Transverse colon (tissue), 4 donors: ENCODE measurements at regions not wholly inside any gene's neighbourhood (a gene's known extent, or its start where the extent isn't known, plus 50 kb on each side); places are given as distances from the start of the nearest gene placed in this dataset.

Source experiments
- DNase-seq: peaks from one replicate; pipeline ENCODE4 v3.0.0-alpha.2; 2019
- H3K27ac ChIP-seq, 4 donors: fragments of 200-600 bp; sonication (generic); 2 replicates each; pipeline ENCODE4 v1.5.1; 2016 to 2018; ENCODE audit warnings: inconsistent platforms in 4 of 4
- H3K27me3 ChIP-seq: fragments of 200-600 bp; sonication (generic); 2 replicates; pipeline ENCODE4 v1.5.1; 2017; ENCODE audit warnings: inconsistent platforms
- H3K36me3 ChIP-seq, 4 donors: fragments of 200-600 bp; sonication (generic); 2 replicates each; pipeline ENCODE4 v1.5.1; 2017 to 2019; ENCODE audit warnings: inconsistent platforms in 4 of 4
- H3K4me1 ChIP-seq, 4 donors: fragments of 200-600 bp; sonication (generic); 2 replicates each; pipeline ENCODE4 v1.5.1; 2017 to 2020; ENCODE audit warnings: inconsistent platforms in 4 of 4
- H3K4me3 ChIP-seq, 4 donors: fragments of 200-600 bp; sonication (generic); 1 replicate in 1 of 4; 2 replicates in 3 of 4; pipeline versions ENCODE4 v1.5.1 to v1.6.1; 2017 to 2019; ENCODE audit warnings: inconsistent platforms in 4 of 4
- H3K9me3 ChIP-seq, 2 donors: fragments of 200-600 bp; sonication (generic); 2 replicates each; pipeline ENCODE4 v1.5.1; 2017 to 2019; ENCODE audit warnings: inconsistent platforms in 2 of 2
- EP300 ChIP-seq: sonication (generic); formaldehyde crosslinking; IDR thresholded peaks from one replicate; pipeline ENCODE4 v1.6.1; 2017; ENCODE audit warnings: antibody characterized with exemption, low read depth
- POLR2A ChIP-seq: fragments of 450-650 bp; IDR thresholded peaks from one replicate; pipeline ENCODE4 v1.6.1; 2016; ENCODE audit warnings: antibody characterized with exemption, mild to moderate bottlenecking, moderate library complexity
- POLR2AphosphoS5 ChIP-seq, 3 donors: sonication (generic); formaldehyde crosslinking; IDR thresholded peaks; one replicate each; pipeline ENCODE4 v1.6.1; 2016; ENCODE audit warnings: antibody characterized with exemption in 3 of 3
- WGBS, 2 donors: methylation state at CpG; one replicate each; pipeline ENCODE4 v1.1.5; 2018; ENCODE audit warnings: low coverage in 1 of 2; 5-methylcytosine and 5-hydroxymethylcytosine counted together
- in situ Hi-C, 4 donors: fragments of 200-750 bp; cut with MboI; loops; one replicate each; pipeline versions ENCODE4 v1.15.0 to v1.15.1; 2017; ENCODE audit warnings: low sequenced_read_pairs in 3 of 4, low pct_ligation_motif_present in 1 of 4, low pct_unique_long_range_greater_than_20kb in 1 of 4
- intact Hi-C: fragments of 100-400 bp; cut with DNase I; formaldehyde crosslinking; loops from one replicate; pipeline ENCODE4 v1.15.1; 2023; ENCODE audit warnings: low total_unique reads
- TF ChIP-seq, protein P1 (sequence below), 5 experiments: fragments of 200-600 bp in 3 of 5; fragments of 450-650 bp in 2 of 5; sonication (generic) in 3 of 5; IDR thresholded peaks; 1 replicate in 2 of 5; 2 replicates in 3 of 5; pipeline ENCODE4 v1.5.1; 2016 to 2017; ENCODE audit warnings: antibody characterized with exemption in 5 of 5, inconsistent platforms in 3 of 5, mild to moderate bottlenecking in 2 of 5, moderate library complexity in 1 of 5

DNA sequence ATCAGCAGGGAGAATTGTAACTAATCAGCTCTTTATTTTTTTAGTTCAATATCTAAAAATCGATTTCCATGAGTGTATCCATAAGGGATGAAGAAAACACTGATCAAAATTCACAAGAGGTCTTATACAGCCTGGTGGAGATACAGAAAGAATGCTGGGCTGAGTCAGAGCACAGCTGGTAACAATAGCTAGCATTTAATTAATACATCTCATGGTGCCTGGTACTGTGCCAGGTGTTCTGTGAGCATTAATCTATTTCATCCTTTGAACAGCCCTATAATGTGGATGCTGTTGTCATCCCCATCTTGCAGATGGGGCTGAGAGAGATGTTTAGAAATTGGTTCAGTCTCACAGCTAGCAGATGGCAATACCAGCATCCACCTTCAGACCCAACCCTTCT is 250.9 kb upstream of the RPS6KA3 start:
- Histone ChIP-seq H3K4me3 (no peak overlapping the region), H3K27ac (peak overlapping the region in 2 of 4 donors; percentile 65 to 73), H3K36me3 (no peaks in the 10 kb centered on the region), H3K4me1 (peaks cover 0 to 5% (median 0%) of the 10 kb centered on the region in 4 donors), H3K27me3 (no peaks in the 10 kb centered on the region), H3K9me3 (no peaks in the 10 kb centered on the region)
- in situ Hi-C loops (no loop called here), intact Hi-C loops (no loop called here)
- WGBS, 2 donors = 42% methylated on average over 1 of the region's 1 CpG; no CpG with 5 or more reads in 1 of the 2 donors
- no peak for TF ChIP-seq EP300
- TF ChIP-seq, protein P1, sequence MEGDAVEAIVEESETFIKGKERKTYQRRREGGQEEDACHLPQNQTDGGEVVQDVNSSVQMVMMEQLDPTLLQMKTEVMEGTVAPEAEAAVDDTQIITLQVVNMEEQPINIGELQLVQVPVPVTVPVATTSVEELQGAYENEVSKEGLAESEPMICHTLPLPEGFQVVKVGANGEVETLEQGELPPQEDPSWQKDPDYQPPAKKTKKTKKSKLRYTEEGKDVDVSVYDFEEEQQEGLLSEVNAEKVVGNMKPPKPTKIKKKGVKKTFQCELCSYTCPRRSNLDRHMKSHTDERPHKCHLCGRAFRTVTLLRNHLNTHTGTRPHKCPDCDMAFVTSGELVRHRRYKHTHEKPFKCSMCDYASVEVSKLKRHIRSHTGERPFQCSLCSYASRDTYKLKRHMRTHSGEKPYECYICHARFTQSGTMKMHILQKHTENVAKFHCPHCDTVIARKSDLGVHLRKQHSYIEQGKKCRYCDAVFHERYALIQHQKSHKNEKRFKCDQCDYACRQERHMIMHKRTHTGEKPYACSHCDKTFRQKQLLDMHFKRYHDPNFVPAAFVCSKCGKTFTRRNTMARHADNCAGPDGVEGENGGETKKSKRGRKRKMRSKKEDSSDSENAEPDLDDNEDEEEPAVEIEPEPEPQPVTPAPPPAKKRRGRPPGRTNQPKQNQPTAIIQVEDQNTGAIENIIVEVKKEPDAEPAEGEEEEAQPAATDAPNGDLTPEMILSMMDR (IDR thresholded peaks at IDR 0.05) = no peak
- TF ChIP-seq POLR2A = no peak
- no peak for TF ChIP-seq POLR2AphosphoS5 (IDR thresholded peaks at IDR 0.05)
- no peak for DNase-seq

DNA sequence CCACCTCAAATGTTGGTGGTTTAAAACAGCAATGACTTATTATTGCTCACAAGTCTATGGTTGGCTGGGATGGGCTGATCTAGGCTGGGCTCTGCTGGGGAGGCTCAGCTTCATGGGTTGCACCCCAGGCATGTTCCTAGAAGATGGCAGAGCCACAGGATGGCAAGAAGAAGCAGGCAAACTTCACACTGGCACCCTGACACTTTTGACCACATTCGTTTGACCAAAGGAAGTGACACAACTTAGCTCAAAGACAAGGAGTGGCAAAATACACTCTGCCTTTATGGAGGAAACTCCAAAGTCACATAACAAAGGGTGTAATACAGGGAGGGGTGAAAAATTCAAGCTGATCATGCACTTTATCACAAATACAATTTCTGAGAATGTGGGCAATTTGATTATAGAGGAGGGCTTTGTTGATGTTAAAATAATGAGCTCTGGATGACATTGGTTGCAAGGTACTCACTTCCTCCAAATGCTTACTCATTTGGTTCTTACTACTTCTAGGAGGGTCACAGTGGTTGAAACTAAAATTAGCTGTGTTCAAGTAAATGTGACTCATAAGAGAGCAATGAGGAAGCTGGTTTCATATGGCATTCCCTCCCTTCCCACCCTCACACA is 249.2 kb upstream of the RPS6KA3 start:
- intact Hi-C loops (no loop called here), in situ Hi-C loops (no loop called here)
- WGBS, 2 donors = 33% methylated on average over 1 of the region's 1 CpG; no CpG with 5 or more reads in 1 of the 2 donors
- DNase-seq = no peak
- H3K27me3 ChIP-seq = no peaks in the 10 kb centered on the region
- no peak overlapping the region for H3K4me3 ChIP-seq
- H3K4me1 ChIP-seq = peaks cover 0 to 5% (median 0%) of the 10 kb centered on the region in 4 donors
- no peaks in the 10 kb centered on the region for H3K36me3 ChIP-seq
- H3K9me3 ChIP-seq = no peaks in the 10 kb centered on the region
- H3K27ac ChIP-seq = peak overlapping the region; percentile 59 to 73 (median 64)
- peak in 1 of 3 donors; percentile 12 for TF ChIP-seq POLR2AphosphoS5 (IDR thresholded peaks at IDR 0.05)
- TF ChIP-seq POLR2A = no peak

DNA sequence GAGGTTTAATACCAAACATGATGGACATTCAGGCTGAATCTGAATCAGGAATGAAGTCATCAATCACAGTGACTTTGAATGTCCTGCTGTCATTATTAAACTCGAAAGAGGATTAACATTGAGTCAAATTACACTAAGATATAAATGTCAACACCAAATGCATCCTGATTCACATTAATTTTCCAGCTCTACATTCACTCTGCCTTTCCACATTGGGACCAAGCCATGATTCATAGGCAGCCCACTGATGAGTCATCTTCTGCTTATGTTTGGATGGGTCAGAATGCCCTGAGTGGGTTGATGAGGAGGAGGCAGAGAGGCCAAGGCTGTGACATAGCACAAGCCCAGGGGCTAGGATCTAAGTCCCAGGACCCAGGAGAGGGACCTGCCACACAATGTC is 247.6 kb upstream of the RPS6KA3 start:
- in situ Hi-C loops = no loop called here
- H3K4me3 ChIP-seq = no peak overlapping the region
- peaks cover 0 to 5% (median 0%) of the 10 kb centered on the region in 4 donors for H3K4me1 ChIP-seq
- no peak for DNase-seq
- TF ChIP-seq, protein P1 (IDR thresholded peaks at IDR 0.05) = no peak
- TF ChIP-seq EP300 (no peak), POLR2A (no peak), POLR2AphosphoS5 (IDR thresholded peaks at IDR 0.05) (no peak)
- H3K27ac ChIP-seq = no peak overlapping the region
- intact Hi-C loops = no loop called here
- 34 to 60% methylated on average over 1 of the region's 1 CpG for WGBS, 2 donors
- no peaks in the 10 kb centered on the region for H3K27me3 ChIP-seq
- no peaks in the 10 kb centered on the region for H3K9me3 ChIP-seq
- no peaks in the 10 kb centered on the region for H3K36me3 ChIP-seq

DNA sequence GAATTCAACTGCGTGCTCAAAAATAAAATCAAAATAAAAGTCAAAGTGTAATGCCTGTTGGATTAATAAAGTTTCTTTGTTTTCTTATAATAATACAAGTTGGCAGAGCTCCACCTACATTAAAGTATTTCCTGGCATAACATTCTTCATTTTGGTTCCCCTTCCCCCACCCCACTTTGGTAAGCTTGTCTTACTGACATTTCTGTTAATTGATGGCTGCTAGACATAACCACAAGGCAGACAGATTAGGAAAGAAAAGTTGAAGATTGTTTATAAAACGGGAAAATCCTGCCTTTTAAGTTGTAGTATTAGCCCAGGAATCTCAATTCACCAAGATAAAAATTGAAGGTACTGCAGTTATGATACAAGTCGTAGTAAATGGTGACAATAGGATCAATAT is 246.5 kb upstream of the RPS6KA3 start:
- H3K27ac ChIP-seq = no peak overlapping the region
- intact Hi-C loops = no loop called here
- H3K27me3 ChIP-seq = no peaks in the 10 kb centered on the region
- H3K36me3 ChIP-seq = no peaks in the 10 kb centered on the region
- DNase-seq = no peak
- no peaks in the 10 kb centered on the region for H3K9me3 ChIP-seq
- H3K4me3 ChIP-seq = no peak overlapping the region
- H3K4me1 ChIP-seq = peaks cover 0 to 5% (median 0%) of the 10 kb centered on the region in 4 donors
- 59 to 67% methylated on average over 1 to 3 of the region's 3 CpGs for whole genome bisulfite sequencing, 2 donors
- in situ Hi-C loops = no loop called here
- TF ChIP-seq, protein P1 (IDR thresholded peaks at IDR 0.05) = no peak
- no peak for TF ChIP-seq EP300
- TF ChIP-seq POLR2AphosphoS5 (IDR thresholded peaks at IDR 0.05) = no peak
- no peak for TF ChIP-seq POLR2A

DNA sequence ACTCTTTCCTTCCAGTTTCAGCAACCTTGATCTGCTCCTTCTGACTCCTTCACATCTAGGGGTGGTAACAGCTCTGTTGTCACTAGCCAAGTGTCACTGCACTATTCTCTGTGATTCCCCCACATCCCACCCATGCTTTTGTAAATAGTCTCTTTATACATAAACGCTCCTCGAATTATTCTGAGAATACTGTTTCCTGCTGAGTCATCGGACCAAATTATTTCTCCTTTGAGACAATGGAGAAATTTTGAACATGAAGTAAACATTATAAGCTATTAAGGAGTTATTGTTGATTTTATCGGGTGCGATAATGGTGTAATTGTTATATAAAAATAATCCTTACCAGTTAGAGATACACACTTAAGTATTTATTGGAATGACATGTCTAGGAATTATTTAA is 245.1 kb upstream of the RPS6KA3 start:
- Histone ChIP-seq H3K4me1 (peaks cover 0 to 3% (median 0%) of the 10 kb centered on the region in 4 donors), H3K4me3 (no peak overlapping the region), H3K27ac (no peak overlapping the region), H3K36me3 (no peaks in the 10 kb centered on the region), H3K27me3 (no peaks in the 10 kb centered on the region), H3K9me3 (no peaks in the 10 kb centered on the region)
- 68% methylated on average over 5 of the region's 5 CpGs; no CpG with 5 or more reads in 1 of the 2 donors for WGBS, 2 donors
- in situ Hi-C loops = no loop called here
- TF ChIP-seq EP300 = no peak
- no peak for TF ChIP-seq POLR2A
- no peak for TF ChIP-seq POLR2AphosphoS5 (IDR thresholded peaks at IDR 0.05)
- TF ChIP-seq, protein P1 (IDR thresholded peaks at IDR 0.05) = no peak
- no peak for DNase-seq
- intact Hi-C loops = no loop called here
